ENCODE measurements at regions not wholly inside any gene's neighbourhood (a gene's known extent, or its start where the extent isn't known, plus 50 kb on each side); places are given as distances from the start of the nearest gene placed in this dataset.
A peak's percentile ranks its signal among the peaks of the same experiment; 100 is the strongest.

GRCh38 chr9:71249729-71250317 is 128.4 kb upstream of the TRPM3 start:
- DNase-seq: no peak
- intact Hi-C loops (cut with DNase I; ENCODE audit: low total_unique reads): loop anchor here (2.0 to 5.0 kb wide), 2 partner anchors 323 to 607 kb away; no protein-coding TSS in a partner anchor
- TF ChIP-seq, protein P1, sequence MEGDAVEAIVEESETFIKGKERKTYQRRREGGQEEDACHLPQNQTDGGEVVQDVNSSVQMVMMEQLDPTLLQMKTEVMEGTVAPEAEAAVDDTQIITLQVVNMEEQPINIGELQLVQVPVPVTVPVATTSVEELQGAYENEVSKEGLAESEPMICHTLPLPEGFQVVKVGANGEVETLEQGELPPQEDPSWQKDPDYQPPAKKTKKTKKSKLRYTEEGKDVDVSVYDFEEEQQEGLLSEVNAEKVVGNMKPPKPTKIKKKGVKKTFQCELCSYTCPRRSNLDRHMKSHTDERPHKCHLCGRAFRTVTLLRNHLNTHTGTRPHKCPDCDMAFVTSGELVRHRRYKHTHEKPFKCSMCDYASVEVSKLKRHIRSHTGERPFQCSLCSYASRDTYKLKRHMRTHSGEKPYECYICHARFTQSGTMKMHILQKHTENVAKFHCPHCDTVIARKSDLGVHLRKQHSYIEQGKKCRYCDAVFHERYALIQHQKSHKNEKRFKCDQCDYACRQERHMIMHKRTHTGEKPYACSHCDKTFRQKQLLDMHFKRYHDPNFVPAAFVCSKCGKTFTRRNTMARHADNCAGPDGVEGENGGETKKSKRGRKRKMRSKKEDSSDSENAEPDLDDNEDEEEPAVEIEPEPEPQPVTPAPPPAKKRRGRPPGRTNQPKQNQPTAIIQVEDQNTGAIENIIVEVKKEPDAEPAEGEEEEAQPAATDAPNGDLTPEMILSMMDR (IDR thresholded peaks at IDR 0.05): peak; percentile 77 to 78

DNA sequence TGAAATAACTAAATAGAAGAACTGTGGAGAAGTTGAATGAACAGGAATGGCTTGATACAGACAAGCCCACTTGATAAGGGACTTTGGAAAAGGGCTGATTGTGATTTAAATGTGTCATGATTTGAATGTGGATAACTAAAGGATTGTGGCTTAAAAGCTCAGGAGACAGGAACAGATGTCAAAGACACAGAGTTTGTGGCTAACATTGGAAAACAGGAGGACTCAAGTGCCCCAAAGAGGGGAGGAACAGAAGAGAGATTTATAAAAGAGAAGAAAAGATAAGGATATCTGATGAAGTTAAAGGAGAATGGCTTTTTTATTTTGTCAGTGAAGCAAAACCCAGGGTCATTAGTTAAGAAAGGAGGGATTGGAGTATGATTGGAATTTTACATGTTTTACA is 124.2 kb upstream of the TRPM3 start:
- intact Hi-C loops (cut with DNase I; ENCODE audit: low total_unique reads): loop anchor here (5.0 kb wide), 1 partner anchor 318 kb away; no protein-coding TSS in a partner anchor
- H3K9me3 ChIP-seq: no peaks in the 10 kb centered on the region
- H3K27ac ChIP-seq: no peak overlapping the region
- H3K36me3 ChIP-seq: no peaks in the 10 kb centered on the region
- no peak overlapping the region for H3K4me3 ChIP-seq
- no peaks in the 10 kb centered on the region for H3K27me3 ChIP-seq
- TF ChIP-seq, protein P1 (IDR thresholded peaks at IDR 0.05): no peak
- no peak for DNase-seq
- no peaks in the 10 kb centered on the region for H3K4me1 ChIP-seq

More at GRCh38 chr9:71249729-71250317, 128.4 kb upstream of the TRPM3 start:
- Histone ChIP-seq H3K36me3 (no peaks in the 10 kb centered on the region), H3K27ac (no peak overlapping the region), H3K4me1 (no peaks in the 10 kb centered on the region), H3K9me3 (no peaks in the 10 kb centered on the region), H3K4me3 (no peak overlapping the region), H3K27me3 (no peaks in the 10 kb centered on the region)

DNA sequence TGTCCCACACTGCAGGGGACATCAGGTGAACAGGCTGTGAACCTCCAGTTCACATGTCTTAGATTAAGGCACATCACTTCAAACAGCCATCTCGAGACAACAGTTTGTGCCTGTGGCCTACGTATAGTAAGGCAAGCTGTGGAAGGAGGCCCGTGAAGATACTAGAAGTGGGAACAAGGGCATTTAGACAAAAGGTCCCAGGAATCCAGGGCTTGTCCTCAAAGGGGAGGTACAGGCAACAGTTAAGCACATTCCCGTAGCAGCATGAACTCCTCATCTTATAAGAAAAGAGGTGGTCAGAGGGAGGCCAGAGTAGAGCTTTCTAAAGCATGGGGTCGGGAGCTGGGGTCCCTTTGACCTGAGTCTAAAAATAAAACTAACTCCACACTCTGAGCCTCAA is 122.5 kb upstream of the TRPM3 start:
- Histone ChIP-seq H3K27ac (no peak overlapping the region), H3K4me1 (no peaks in the 10 kb centered on the region), H3K36me3 (no peaks in the 10 kb centered on the region), H3K4me3 (no peak overlapping the region), H3K27me3 (no peaks in the 10 kb centered on the region), H3K9me3 (no peaks in the 10 kb centered on the region)
- DNase-seq: no peak
- TF ChIP-seq, protein P1 (IDR thresholded peaks at IDR 0.05): no peak
- intact Hi-C loops (cut with DNase I; ENCODE audit: low total_unique reads): no loop called here

GRCh38 chr9:71242081-71242480 is 120.7 kb upstream of the TRPM3 start:
- Histone ChIP-seq H3K27me3 (no peaks in the 10 kb centered on the region), H3K36me3 (no peaks in the 10 kb centered on the region), H3K4me1 (no peaks in the 10 kb centered on the region), H3K4me3 (no peak overlapping the region), H3K9me3 (no peaks in the 10 kb centered on the region), H3K27ac (no peak overlapping the region)
- no peak for DNase-seq
- TF ChIP-seq, protein P1 (IDR thresholded peaks at IDR 0.05): no peak
- intact Hi-C loops (cut with DNase I; ENCODE audit: low total_unique reads): no loop called here

GRCh38 chr9:71237051-71237450 is 115.6 kb upstream of the TRPM3 start:
- intact Hi-C loops (cut with DNase I; ENCODE audit: low total_unique reads): no loop called here
- Histone ChIP-seq H3K4me3 (no peak overlapping the region), H3K27ac (no peak overlapping the region), H3K4me1 (no peaks in the 10 kb centered on the region), H3K9me3 (no peaks in the 10 kb centered on the region), H3K36me3 (no peaks in the 10 kb centered on the region), H3K27me3 (no peaks in the 10 kb centered on the region)
- TF ChIP-seq, protein P1 (IDR thresholded peaks at IDR 0.05): no peak
- DNase-seq: no peak

DNA sequence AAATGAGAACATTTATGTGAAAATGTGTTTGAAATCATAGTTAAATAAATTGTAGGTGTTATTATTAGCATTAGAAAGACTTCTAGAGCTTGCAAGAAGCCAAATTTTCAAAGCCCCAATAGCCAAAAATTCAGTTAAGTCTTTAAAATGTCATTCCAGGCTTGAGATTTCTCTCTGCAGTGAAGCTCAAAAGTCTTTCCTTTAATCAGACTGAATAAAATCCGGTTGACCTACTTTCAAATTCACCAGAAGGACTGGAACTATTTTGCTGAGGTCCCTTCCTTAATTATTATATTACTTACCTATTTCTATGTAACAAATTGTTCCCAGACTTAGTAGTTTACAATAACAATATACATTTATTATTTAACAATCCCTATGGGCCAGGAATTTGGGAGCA is 112.2 kb upstream of the TRPM3 start:
- Histone ChIP-seq H3K27ac (no peak overlapping the region), H3K9me3 (no peaks in the 10 kb centered on the region), H3K4me1 (no peaks in the 10 kb centered on the region), H3K27me3 (no peaks in the 10 kb centered on the region), H3K36me3 (no peaks in the 10 kb centered on the region), H3K4me3 (no peak overlapping the region)
- TF ChIP-seq, protein P1 (IDR thresholded peaks at IDR 0.05): no peak
- intact Hi-C loops (cut with DNase I; ENCODE audit: low total_unique reads): no loop called here
- DNase-seq: no peak
